ENCODE measurements at regions not wholly inside any gene's neighbourhood (a gene's known extent, or its start where the extent isn't known, plus 50 kb on each side); places are given as distances from the start of the nearest gene placed in this dataset.

DNA sequence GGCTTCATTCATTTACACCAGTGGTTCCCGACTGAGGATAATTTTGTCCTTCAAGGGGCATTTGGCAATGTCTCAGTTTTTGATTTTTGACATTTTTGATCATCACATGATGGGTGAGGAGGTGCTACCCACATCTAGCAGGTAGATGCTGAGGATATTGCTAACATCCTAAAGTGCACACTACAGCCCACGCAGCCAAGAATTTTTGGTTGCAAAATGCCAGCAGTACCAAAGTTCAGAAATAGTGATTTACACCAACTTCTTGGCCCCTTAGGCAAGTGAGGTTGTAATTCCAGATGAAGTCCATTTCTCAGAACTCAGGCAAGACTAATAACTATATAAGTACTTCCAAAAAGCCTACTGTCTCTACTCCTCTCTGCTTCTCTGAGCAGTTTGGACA lies 80.1 kb upstream of the TSHZ2 start:
- Histone ChIP-seq H2AFZ (ENCODE audit: low read length) (no peak overlapping the region), H3K4me1 (ENCODE audit: insufficient read depth, low read length, poor library complexity, severe bottlenecking) (peaks cover 4% of the 10 kb centered on the region), H3K27ac (ENCODE audit: low read depth, low read length, poor library complexity, severe bottlenecking) (no peak overlapping the region), H4K20me1 (ENCODE audit: insufficient read depth, low read length) (no peaks in the 10 kb centered on the region), H3K4me2 (ENCODE audit: low read length) (no peak overlapping the region), H3K79me2 (ENCODE audit: insufficient read depth, low read depth, low read length) (no peaks in the 10 kb centered on the region), H3K9me2 (ENCODE audit: insufficient read depth, low read length) (no peaks in the 10 kb centered on the region), H3K36me3 (ENCODE audit: insufficient read depth, low read length) (no peaks in the 10 kb centered on the region), H3K4me3 (ENCODE audit: low read depth, low read length, poor library complexity, severe bottlenecking) (no peak overlapping the region), H3K9me3 (ENCODE audit: low read length) (0 out of 2 replicates have a peak, but pooled peaks cover 5% of the 10 kb centered on the region)
- DNase-seq (ENCODE audit: low spot score), result no peak
- TF ChIP-seq EZH2phosphoT487 (IDR thresholded peaks at IDR 0.05; ENCODE audit: borderline replicate concordance, low read depth, low read length), result no peak
- TF ChIP-seq, protein P1, sequence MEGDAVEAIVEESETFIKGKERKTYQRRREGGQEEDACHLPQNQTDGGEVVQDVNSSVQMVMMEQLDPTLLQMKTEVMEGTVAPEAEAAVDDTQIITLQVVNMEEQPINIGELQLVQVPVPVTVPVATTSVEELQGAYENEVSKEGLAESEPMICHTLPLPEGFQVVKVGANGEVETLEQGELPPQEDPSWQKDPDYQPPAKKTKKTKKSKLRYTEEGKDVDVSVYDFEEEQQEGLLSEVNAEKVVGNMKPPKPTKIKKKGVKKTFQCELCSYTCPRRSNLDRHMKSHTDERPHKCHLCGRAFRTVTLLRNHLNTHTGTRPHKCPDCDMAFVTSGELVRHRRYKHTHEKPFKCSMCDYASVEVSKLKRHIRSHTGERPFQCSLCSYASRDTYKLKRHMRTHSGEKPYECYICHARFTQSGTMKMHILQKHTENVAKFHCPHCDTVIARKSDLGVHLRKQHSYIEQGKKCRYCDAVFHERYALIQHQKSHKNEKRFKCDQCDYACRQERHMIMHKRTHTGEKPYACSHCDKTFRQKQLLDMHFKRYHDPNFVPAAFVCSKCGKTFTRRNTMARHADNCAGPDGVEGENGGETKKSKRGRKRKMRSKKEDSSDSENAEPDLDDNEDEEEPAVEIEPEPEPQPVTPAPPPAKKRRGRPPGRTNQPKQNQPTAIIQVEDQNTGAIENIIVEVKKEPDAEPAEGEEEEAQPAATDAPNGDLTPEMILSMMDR (conservative IDR thresholded peaks at IDR 0.05; ENCODE audit: low read length), result no peak
- intact Hi-C loops (cut with micrococcal nuclease; ENCODE audit: unreplicated experiment), result no loop called here
- POLR2A ChIA-PET, result no interaction called here
- CTCF ChIA-PET (ENCODE audit: unreplicated experiment), result no interaction called here
- BruUV-seq (replicated peaks), result no TSS peak

DNA sequence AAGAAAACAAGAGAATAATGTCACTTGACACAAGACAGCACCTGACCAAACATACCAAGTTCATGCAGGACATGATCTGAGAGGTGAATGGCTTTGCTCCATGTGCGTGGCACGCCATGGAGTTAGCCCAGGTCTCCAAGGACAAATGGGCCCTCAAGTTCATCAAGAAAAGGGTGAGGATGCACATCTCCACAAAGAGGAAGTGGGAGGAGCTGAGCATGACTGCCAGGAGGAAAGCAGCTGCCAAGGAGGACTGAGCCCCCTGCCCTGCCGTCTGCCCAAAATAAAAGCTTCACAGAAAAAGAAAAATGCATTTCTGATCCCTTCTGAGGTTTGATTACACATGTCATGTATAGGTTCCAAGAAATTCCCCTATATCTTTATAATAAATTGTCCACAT lies 82.0 kb upstream of the TSHZ2 start:
- intact Hi-C loops (cut with micrococcal nuclease; ENCODE audit: unreplicated experiment), result no loop called here
- Histone ChIP-seq H3K4me1 (ENCODE audit: insufficient read depth, low read length, poor library complexity, severe bottlenecking) (no peaks in the 10 kb centered on the region), H3K36me3 (ENCODE audit: insufficient read depth, low read length) (no peaks in the 10 kb centered on the region), H3K27ac (ENCODE audit: low read depth, low read length, poor library complexity, severe bottlenecking) (no peak overlapping the region), H3K79me2 (ENCODE audit: insufficient read depth, low read depth, low read length) (no peaks in the 10 kb centered on the region), H3K9me3 (ENCODE audit: low read length) (no peaks in the 10 kb centered on the region), H3K9me2 (ENCODE audit: insufficient read depth, low read length) (no peaks in the 10 kb centered on the region), H2AFZ (ENCODE audit: low read length) (no peak overlapping the region), H3K4me2 (ENCODE audit: low read length) (no peak overlapping the region), H3K4me3 (ENCODE audit: low read depth, low read length, poor library complexity, severe bottlenecking) (no peak overlapping the region), H4K20me1 (ENCODE audit: insufficient read depth, low read length) (no peaks in the 10 kb centered on the region)
- no TSS peak for BruUV-seq (replicated peaks)
- DNase-seq (ENCODE audit: low spot score), result no peak
- no peak for TF ChIP-seq EZH2phosphoT487 (IDR thresholded peaks at IDR 0.05; ENCODE audit: borderline replicate concordance, low read depth, low read length)
- TF ChIP-seq, protein P1 (conservative IDR thresholded peaks at IDR 0.05; ENCODE audit: low read length), result no peak
- ChIA-PET POLR2A (no interaction called here), CTCF (ENCODE audit: unreplicated experiment) (no interaction called here)

DNA sequence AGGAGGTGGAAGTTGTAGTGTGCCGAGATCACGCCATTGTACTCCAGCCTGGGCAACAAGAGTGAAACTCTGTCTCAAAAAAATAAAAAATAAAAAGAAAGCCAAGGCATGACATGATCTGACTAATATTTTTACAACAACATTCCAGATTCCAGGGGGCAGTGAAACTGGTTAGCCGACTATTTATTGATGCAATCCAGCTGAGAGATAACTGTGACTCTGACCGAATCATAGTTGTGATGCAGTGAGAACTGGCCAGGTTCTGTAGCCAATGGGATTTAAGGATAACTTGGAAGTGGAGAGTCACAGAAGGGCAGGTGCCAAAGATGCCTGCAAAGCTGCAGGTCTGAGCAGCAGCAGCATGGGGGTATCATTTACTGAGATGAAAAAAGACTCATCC lies 82.9 kb upstream of the TSHZ2 start:
- DNase-seq (ENCODE audit: low spot score), result no peak

More for the DNA sequence above, 82.9 kb upstream of the TSHZ2 start:
- Histone ChIP-seq H3K4me1 (ENCODE audit: insufficient read depth, low read length, poor library complexity, severe bottlenecking) (no peaks in the 10 kb centered on the region), H3K4me2 (ENCODE audit: low read length) (no peak overlapping the region), H3K9me2 (ENCODE audit: insufficient read depth, low read length) (no peaks in the 10 kb centered on the region), H3K27ac (ENCODE audit: low read depth, low read length, poor library complexity, severe bottlenecking) (no peak overlapping the region), H3K79me2 (ENCODE audit: insufficient read depth, low read depth, low read length) (no peaks in the 10 kb centered on the region), H4K20me1 (ENCODE audit: insufficient read depth, low read length) (no peaks in the 10 kb centered on the region), H3K36me3 (ENCODE audit: insufficient read depth, low read length) (no peaks in the 10 kb centered on the region), H2AFZ (ENCODE audit: low read length) (no peak overlapping the region), H3K9me3 (ENCODE audit: low read length) (no peaks in the 10 kb centered on the region), H3K4me3 (ENCODE audit: low read depth, low read length, poor library complexity, severe bottlenecking) (no peak overlapping the region)
- POLR2A ChIA-PET, result interaction anchor here (0.7 kb wide), 1 partner anchor 274 kb away, joined by 5 read pairs; no protein-coding TSS in a partner anchor
- intact Hi-C loops (cut with micrococcal nuclease; ENCODE audit: unreplicated experiment), result no loop called here
- no peak for TF ChIP-seq EZH2phosphoT487 (IDR thresholded peaks at IDR 0.05; ENCODE audit: borderline replicate concordance, low read depth, low read length)
- CTCF ChIA-PET (ENCODE audit: unreplicated experiment), result no interaction called here
- BruUV-seq (replicated peaks), result no TSS peak
